ENCODE measurements at regions not wholly inside any gene's neighbourhood (a gene's known extent, or its start where the extent isn't known, plus 50 kb on each side); places are given as distances from the start of the nearest gene placed in this dataset.
"Not testable (repeated sequence)": the region's sequence is repeated elsewhere in the genome, so short reads cannot be mapped to it uniquely, and the experiment has no call there.

DNA sequence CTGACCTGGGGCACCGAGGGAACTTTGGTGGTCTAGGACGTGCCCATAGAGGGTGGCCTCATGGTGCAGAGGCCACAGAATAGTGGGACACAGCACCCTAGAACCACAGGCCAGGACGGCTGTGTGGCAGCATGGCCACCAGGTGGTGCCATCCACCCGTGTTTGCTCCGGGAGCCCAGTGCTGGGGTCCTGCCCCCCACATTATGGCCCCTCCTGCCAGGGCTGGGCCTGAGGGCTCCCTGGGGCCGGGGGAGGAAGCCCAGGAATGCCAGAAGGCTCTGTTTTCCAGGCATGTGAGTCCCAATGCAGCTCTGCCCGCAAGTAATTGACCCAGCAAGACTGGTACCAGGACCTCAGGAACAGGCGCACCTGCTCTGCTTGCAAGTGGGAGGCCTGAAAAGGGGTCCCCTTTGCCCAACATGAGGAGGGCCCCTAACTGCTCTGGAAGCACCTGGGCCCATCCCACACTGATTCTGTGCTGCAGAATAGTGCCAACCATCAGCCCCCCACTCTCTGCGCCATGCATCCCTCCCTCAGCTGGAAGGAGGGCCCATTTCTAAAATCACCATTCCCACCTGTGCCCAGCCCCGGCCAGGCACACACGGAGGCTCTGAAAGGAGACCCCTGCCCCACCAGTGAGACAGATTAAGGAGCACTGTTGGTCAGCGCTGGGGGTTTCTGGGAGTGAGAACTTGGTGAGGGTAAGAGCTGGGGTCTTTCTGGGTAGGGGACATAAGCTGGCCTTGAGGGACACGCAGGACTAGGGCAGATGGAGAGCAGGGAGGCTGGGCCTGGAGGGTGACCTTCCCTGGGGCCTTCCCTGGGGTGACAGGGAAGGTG, 174.4 kb downstream of the TBC1D2B start:
- H3K27me3 ChIP-seq (ENCODE audit: control insufficient read depth, insufficient read depth, low read length); BruUV-seq (replicated peaks); POLR2A ChIA-PET; H3K4me1 ChIP-seq (ENCODE audit: control insufficient read depth, insufficient read depth, low read length); in situ Hi-C loops (cut with HindIII; ENCODE audit: low pct_unique_long_range_greater_than_20kb, low sequenced_read_pairs); H3K4me3 ChIP-seq (ENCODE audit: low read depth in 2 of 2, low read length in 2 of 2); DNase-seq (ENCODE audit: low read depth, low spot score); H3K36me3 ChIP-seq (ENCODE audit: control insufficient read depth, insufficient read depth, low read length); H3K9me3 ChIP-seq (ENCODE audit: control insufficient read depth, insufficient read depth, low read depth, low read length); H3K27ac ChIP-seq (ENCODE audit: low read length); intact Hi-C loops (cut with micrococcal nuclease; ENCODE audit: unreplicated experiment): not testable (repeated sequence)
- peak; percentile 70 for ATAC-seq
- CTCF ChIA-PET = interaction anchor here (0.6 to 1.5 kb wide), 2 partner anchors 56 to 274 kb away, joined by 3 to 4 read pairs; no protein-coding TSS in a partner anchor
- peak; percentile 90 for TF ChIP-seq CTCF (IDR thresholded peaks at IDR 0.05)

DNA sequence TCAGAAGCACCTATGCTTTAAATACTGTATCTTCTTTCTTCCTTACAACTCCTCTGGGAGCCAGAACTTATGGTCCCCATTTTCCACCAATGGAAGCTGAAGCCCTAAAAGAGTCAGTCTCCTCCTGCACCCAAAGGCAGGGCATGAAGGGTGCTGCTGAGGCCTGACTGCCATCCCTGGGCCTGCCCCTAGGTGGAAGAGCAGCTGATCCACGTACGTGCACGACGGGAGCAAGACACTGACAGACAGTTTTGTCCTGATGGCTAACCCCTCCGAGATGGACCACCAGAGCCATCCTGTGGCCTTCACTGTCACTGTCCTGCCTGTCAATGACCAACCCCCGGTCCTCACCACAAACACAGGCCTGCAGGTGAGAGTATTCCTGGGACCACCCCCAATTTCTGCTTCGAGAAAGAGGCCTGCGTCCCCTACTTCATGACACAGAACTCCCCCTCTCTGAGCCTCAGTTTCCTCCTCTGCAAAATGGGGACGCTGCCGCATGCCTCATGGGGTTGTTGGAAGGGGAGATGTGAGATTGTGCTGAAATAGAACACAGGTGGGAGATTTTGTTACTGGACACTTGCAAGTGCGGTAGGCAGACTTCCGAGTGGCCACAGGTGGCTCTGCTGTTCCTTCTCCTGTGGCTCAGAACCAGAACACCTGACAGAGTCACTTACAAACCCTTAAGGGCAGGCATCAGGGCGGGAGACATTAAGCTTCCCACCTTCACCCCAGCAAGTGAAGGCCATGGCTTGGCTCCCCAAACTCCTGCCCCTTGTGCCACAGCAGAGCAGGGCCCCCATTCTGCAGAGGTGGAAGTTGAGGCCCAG, 175.4 kb downstream of the TBC1D2B start:
- in situ Hi-C loops (cut with HindIII; ENCODE audit: low pct_unique_long_range_greater_than_20kb, low sequenced_read_pairs) = no loop called here
- CTCF ChIA-PET = interaction anchor here (0.6 to 1.5 kb wide), 2 partner anchors 57 to 1612 kb away, joined by 4 to 7 read pairs; no protein-coding TSS in a partner anchor
- H3K27me3 ChIP-seq (ENCODE audit: control insufficient read depth, insufficient read depth, low read length) = no peaks in the 10 kb centered on the region
- H3K4me1 ChIP-seq (ENCODE audit: control insufficient read depth, insufficient read depth, low read length) = no peaks in the 10 kb centered on the region
- no peaks in the 10 kb centered on the region for H3K9me3 ChIP-seq (ENCODE audit: control insufficient read depth, insufficient read depth, low read depth, low read length)
- POLR2A ChIA-PET = no interaction called here
- peak; percentile 53; the same call in 1 of the 2 replicates for ATAC-seq
- intact Hi-C loops (cut with micrococcal nuclease; ENCODE audit: unreplicated experiment) = no loop called here
- no peaks in the 10 kb centered on the region for H3K36me3 ChIP-seq (ENCODE audit: control insufficient read depth, insufficient read depth, low read length)
- no peak overlapping the region for H3K4me3 ChIP-seq (ENCODE audit: low read depth in 2 of 2, low read length in 2 of 2)
- BruUV-seq (replicated peaks) = no TSS peak
- no peak for DNase-seq (ENCODE audit: low read depth, low spot score)
- no peak overlapping the region for H3K27ac ChIP-seq (ENCODE audit: low read length)
- TF ChIP-seq SIN3A (IDR thresholded peaks at IDR 0.05; ENCODE audit: borderline replicate concordance, insufficient read depth, low read depth, low read length) (no peak), TCF7L2 (IDR thresholded peaks at IDR 0.05; ENCODE audit: low read depth, low read length) (no peak), REST (IDR thresholded peaks at IDR 0.05; ENCODE audit: insufficient read depth in 1 of 2, low read depth in 2 of 2, low read length in 1 of 2) (no peak)

Data from Panc1 (cell line).